Endodermal cell (in vitro differentiated cells): ENCODE measurements at regions not wholly inside any gene's neighbourhood (a gene's known extent, or its start where the extent isn't known, plus 50 kb on each side); places are given as distances from the start of the nearest gene placed in this dataset.
A peak's percentile ranks its signal among the peaks of the same experiment; 100 is the strongest.

Source experiments
- DNase-seq: peaks from one replicate; pipeline ENCODE4 v3.0.0-alpha.2; 2017
- H3K27ac ChIP-seq: 2 replicates; pipeline ENCODE4 v1.5.1; 2013; ENCODE audit warnings: mild to moderate bottlenecking, low read depth, low read length, moderate library complexity
- H3K27me3 ChIP-seq: 2 replicates; pipeline ENCODE4 v1.6.1; 2013; ENCODE audit warnings: mild to moderate bottlenecking, low read length, moderate library complexity; ENCODE audit not compliant: insufficient read depth, control insufficient read depth, poor library complexity, severe bottlenecking
- H3K36me3 ChIP-seq: 2 replicates; pipeline ENCODE4 v1.7.0; 2013; ENCODE audit warnings: mild to moderate bottlenecking, low read length, moderate library complexity; ENCODE audit not compliant: control insufficient read depth, insufficient read depth
- H3K4me1 ChIP-seq: one replicate; pipeline ENCODE4 v1.7.0; 2013; ENCODE audit warnings: low read length; ENCODE audit not compliant: control insufficient read depth, insufficient read depth
- H3K4me3 ChIP-seq: 2 replicates; pipeline ENCODE4 v1.5.1; 2013; ENCODE audit warnings: mild to moderate bottlenecking, low read length, moderate library complexity
- H3K9ac ChIP-seq: 2 replicates; pipeline ENCODE4 v1.6.1; 2013; ENCODE audit warnings: mild to moderate bottlenecking, low read length, moderate library complexity; ENCODE audit not compliant: poor library complexity, severe bottlenecking; ENCODE audit errors: extremely low read depth
- H3K9me3 ChIP-seq: 2 replicates; pipeline ENCODE4 v1.6.1; 2013; ENCODE audit warnings: mild to moderate bottlenecking, low read length, moderate library complexity; ENCODE audit not compliant: control insufficient read depth
- H3K27ac Mint-ChIP-seq: 2 replicates; pipeline ENCODE4 v1.8.0; 2020; ENCODE audit warnings: mixed read lengths
- H3K27me3 Mint-ChIP-seq: 2 replicates; pipeline ENCODE4 v1.8.0; 2021; ENCODE audit warnings: mild to moderate bottlenecking, mixed read lengths; ENCODE audit not compliant: insufficient read depth
- H3K36me3 Mint-ChIP-seq: 2 replicates; pipeline ENCODE4 v1.8.0; 2020; ENCODE audit warnings: low read depth, mixed read lengths
- H3K4me1 Mint-ChIP-seq: 2 replicates; pipeline ENCODE4 v1.8.0; 2020; ENCODE audit warnings: mixed read lengths
- H3K4me3 Mint-ChIP-seq: 2 replicates; pipeline ENCODE4 v1.8.0; 2020; ENCODE audit warnings: mild to moderate bottlenecking, moderate library complexity, mixed read lengths
- H3K9me3 Mint-ChIP-seq: 2 replicates; pipeline ENCODE4 v1.8.0; 2020; ENCODE audit warnings: mild to moderate bottlenecking, mixed read lengths
- CTCF ChIP-seq: fragments of 200-600 bp; sonication (generic); conservative IDR thresholded peaks from 2 replicates; pipeline ENCODE4 v1.5.0; 2021; ENCODE audit warnings: antibody characterized with exemption, mild to moderate bottlenecking
- WGBS, 2 experiments: methylation state at CpG; one replicate each; pipeline versions ENCODE4 v1.1.5 to v1.1.7; 2013; ENCODE audit warnings: missing lambda C conversion rate in 2 of 2, mixed read lengths in 1 of 2; ENCODE audit not compliant: insufficient coverage in 1 of 2, insufficient read length in 1 of 2; 5-methylcytosine and 5-hydroxymethylcytosine counted together

GRCh38 chr14:105848570-105848969, 322.2 kb downstream of the TMEM121 start:
- DNase-seq: no peak
- Histone ChIP-seq H3K4me1 (no peaks in the 10 kb centered on the region), H3K9ac (no peak overlapping the region), H3K27me3 (no peaks in the 10 kb centered on the region), H3K9me3 (peaks cover 29% of the 10 kb centered on the region), H3K4me3 (no peak overlapping the region), H3K36me3 (no peaks in the 10 kb centered on the region), H3K27ac (no peak overlapping the region)
- H3K4me3 Mint-ChIP-seq: no peak overlapping the region
- H3K4me1 Mint-ChIP-seq: no peaks in the 10 kb centered on the region
- no peak overlapping the region for H3K27ac Mint-ChIP-seq
- no peaks in the 10 kb centered on the region for H3K27me3 Mint-ChIP-seq
- H3K9me3 Mint-ChIP-seq: peaks cover 83% of the 10 kb centered on the region
- no peak for TF ChIP-seq CTCF
- peaks cover 3% of the 10 kb centered on the region for H3K36me3 Mint-ChIP-seq
- WGBS, 2 experiments: 44 to 80% methylated on average over 1 to 2 of the region's 2 CpGs

- Histone ChIP-seq H3K9me3 (peaks cover 28% of the 10 kb centered on the region), H3K9ac (no peak overlapping the region), H3K27ac (no peak overlapping the region), H3K36me3 (no peaks in the 10 kb centered on the region), H3K4me3 (no peak overlapping the region), H3K4me1 (no peaks in the 10 kb centered on the region), H3K27me3 (no peaks in the 10 kb centered on the region)
- Mint-ChIP-seq H3K27me3 (no peaks in the 10 kb centered on the region), H3K27ac (no peak overlapping the region), H3K4me1 (no peaks in the 10 kb centered on the region), H3K9me3 (peaks cover 83% of the 10 kb centered on the region), H3K4me3 (no peak overlapping the region), H3K36me3 (peaks cover 3% of the 10 kb centered on the region)
- 17 to 71% methylated on average over 1 to 8 of the region's 11 CpGs for WGBS, 2 experiments
- no peak for TF ChIP-seq CTCF
- DNase-seq: peak; percentile 15
Measured at GRCh38 chr14:105849933-105850626, 323.7 kb downstream of the TMEM121 start.

DNA sequence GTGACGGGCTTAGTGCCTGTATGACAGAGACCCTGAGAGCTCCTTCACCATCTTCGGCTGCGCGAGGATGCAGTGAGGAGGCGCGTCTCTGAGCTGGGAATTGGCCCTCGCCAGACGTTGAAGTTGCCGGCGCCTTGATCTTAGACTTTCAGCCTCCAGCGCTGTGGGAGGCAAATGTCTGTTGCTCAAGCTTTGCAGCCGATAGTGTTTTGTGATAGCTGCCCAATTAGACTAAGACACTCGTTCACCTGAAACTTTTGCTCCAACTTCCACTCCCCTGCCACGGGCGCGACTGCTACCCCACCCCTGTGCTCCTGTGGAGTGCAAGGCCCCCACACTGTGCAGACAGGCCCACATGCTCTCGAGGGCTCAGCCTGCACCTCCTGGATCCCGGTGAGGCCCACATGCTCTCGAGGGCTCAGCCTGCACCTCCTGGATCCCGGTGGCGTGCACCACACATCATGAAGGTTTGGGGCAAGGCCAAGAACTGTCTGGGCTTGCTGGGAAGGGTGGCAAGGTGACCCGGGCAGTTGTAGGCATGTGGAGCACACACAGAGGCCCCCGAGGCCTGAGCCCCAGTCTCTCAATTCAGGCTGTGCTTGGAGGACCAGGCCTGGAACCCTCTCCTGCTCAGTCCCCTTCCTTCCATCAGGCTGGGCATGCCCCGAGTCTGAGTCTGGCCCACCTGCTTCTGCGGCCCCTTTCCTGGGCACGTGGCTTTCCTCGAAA, 324.6 kb downstream of the TMEM121 start:
- 78 to 79% methylated on average over 21 to 27 of the region's 27 CpGs for WGBS, 2 experiments
- H3K9ac ChIP-seq: no peak overlapping the region
- no peak for TF ChIP-seq CTCF
- no peaks in the 10 kb centered on the region for H3K36me3 ChIP-seq
- peaks cover 28% of the 10 kb centered on the region for H3K9me3 ChIP-seq
- no peaks in the 10 kb centered on the region for H3K27me3 ChIP-seq
- no peaks in the 10 kb centered on the region for H3K4me1 ChIP-seq
- Mint-ChIP-seq H3K27me3 (no peaks in the 10 kb centered on the region), H3K4me3 (no peak overlapping the region), H3K4me1 (no peaks in the 10 kb centered on the region), H3K27ac (no peak overlapping the region), H3K36me3 (peaks cover 3% of the 10 kb centered on the region), H3K9me3 (peaks cover 87% of the 10 kb centered on the region)
- H3K4me3 ChIP-seq: no peak overlapping the region
- peak; percentile 19 for DNase-seq
- no peak overlapping the region for H3K27ac ChIP-seq
